Colonic mucosa (tissue), 4 donors: ENCODE measurements at regions not wholly inside any gene's neighbourhood (a gene's known extent, or its start where the extent isn't known, plus 50 kb on each side); places are given as distances from the start of the nearest gene placed in this dataset.

Source experiments
- DNase-seq: peaks from one replicate; pipeline ENCODE4 v3.0.0-alpha.2; 2020
- H3K27ac ChIP-seq: fragments of 200-600 bp; one replicate; pipeline ENCODE4 v1.8.0; 2021
- H3K27me3 ChIP-seq: fragments of 200-600 bp; one replicate; pipeline ENCODE4 v1.8.0; 2021
- H3K36me3 ChIP-seq: fragments of 200-600 bp; one replicate; pipeline ENCODE4 v1.8.0; 2021
- H3K4me1 ChIP-seq: fragments of 200-600 bp; one replicate; pipeline ENCODE4 v1.8.0; 2021; ENCODE audit warnings: mild to moderate bottlenecking
- H3K4me3 ChIP-seq: fragments of 200-600 bp; one replicate; pipeline ENCODE4 v1.8.0; 2021
- H3K9ac ChIP-seq, 2 donors: one replicate each; pipeline ENCODE4 v1.7.0; 2013; ENCODE audit warnings: control low read depth in 2 of 2, low read depth in 2 of 2, low read length in 2 of 2
- H3K9me3 ChIP-seq: fragments of 200-600 bp; one replicate; pipeline ENCODE4 v1.8.0; 2021
- CTCF ChIP-seq: fragments of 200-600 bp; IDR thresholded peaks from one replicate; pipeline ENCODE4 v1.8.0; 2022; ENCODE audit warnings: antibody characterized with exemption, mild to moderate bottlenecking
- intact Hi-C: fragments of 100-400 bp; cut with DNase I; formaldehyde crosslinking; loops from one replicate; pipeline ENCODE4 v1.14.1; 2022
- donor health status: healthy.
- donor health status: DM: no; HTN: no; CAD: no.
- donor health status: DM: no; HTN: no; CAD: no.

GRCh38 chr7:114823290-114823689 lies 98.6 kb upstream of the MDFIC start:
- TF ChIP-seq CTCF = no peak
- no peak for DNase-seq
- Histone ChIP-seq H3K27me3 (no peaks in the 10 kb centered on the region), H3K4me3 (no peak overlapping the region), H3K36me3 (no peaks in the 10 kb centered on the region), H3K4me1 (no peaks in the 10 kb centered on the region), H3K27ac (no peak overlapping the region), H3K9me3 (no peaks in the 10 kb centered on the region), H3K9ac (no peak overlapping the region)
- intact Hi-C loops = no loop called here

GRCh38 chr7:114825423-114825951 lies 96.4 kb upstream of the MDFIC start:
- no peaks in the 10 kb centered on the region for H3K36me3 ChIP-seq
- no peak overlapping the region for H3K4me3 ChIP-seq
- no peak overlapping the region for H3K27ac ChIP-seq
- H3K9ac ChIP-seq = no peak overlapping the region
- H3K4me1 ChIP-seq = no peaks in the 10 kb centered on the region
- no peaks in the 10 kb centered on the region for H3K27me3 ChIP-seq
- intact Hi-C loops = no loop called here
- H3K9me3 ChIP-seq = no peaks in the 10 kb centered on the region
- DNase-seq = no peak
- TF ChIP-seq CTCF = no peak

GRCh38 chr7:114830952-114831351 lies 90.9 kb upstream of the MDFIC start:
- no peak for TF ChIP-seq CTCF
- Histone ChIP-seq H3K36me3 (no peaks in the 10 kb centered on the region), H3K9me3 (no peaks in the 10 kb centered on the region), H3K4me3 (no peak overlapping the region), H3K27me3 (no peaks in the 10 kb centered on the region), H3K27ac (no peak overlapping the region), H3K9ac (no peak overlapping the region), H3K4me1 (no peaks in the 10 kb centered on the region)
- no peak for DNase-seq
- intact Hi-C loops = no loop called here

GRCh38 chr7:114832906-114833595 lies 88.8 kb upstream of the MDFIC start:
- Histone ChIP-seq H3K27me3 (no peaks in the 10 kb centered on the region), H3K9ac (no peak overlapping the region), H3K4me1 (no peaks in the 10 kb centered on the region), H3K9me3 (no peaks in the 10 kb centered on the region), H3K36me3 (no peaks in the 10 kb centered on the region), H3K4me3 (no peak overlapping the region), H3K27ac (no peak overlapping the region)
- intact Hi-C loops = no loop called here
- DNase-seq = no peak
- TF ChIP-seq CTCF = no peak

- Histone ChIP-seq H3K36me3 (no peaks in the 10 kb centered on the region), H3K9ac (no peak overlapping the region), H3K27me3 (no peaks in the 10 kb centered on the region), H3K4me3 (no peak overlapping the region), H3K27ac (no peak overlapping the region), H3K9me3 (no peaks in the 10 kb centered on the region), H3K4me1 (no peaks in the 10 kb centered on the region)
- intact Hi-C loops = no loop called here
- no peak for TF ChIP-seq CTCF
- no peak for DNase-seq
These were observed 86.6 kb upstream of the MDFIC start for GRCh38 chr7:114835303-114835702.
